ENCODE measurements at regions not wholly inside any gene's neighbourhood (a gene's known extent, or its start where the extent isn't known, plus 50 kb on each side); places are given as distances from the start of the nearest gene placed in this dataset.

- TF ChIP-seq TSHZ2 (CRISPR knock-in tag; IDR thresholded peaks at IDR 0.05): no peak
- no peak for TF ChIP-seq ZNF565 (CRISPR knock-in tag; conservative IDR thresholded peaks at IDR 0.05; ENCODE audit: low read depth)
- no peak for TF ChIP-seq POU6F1 (CRISPR knock-in tag; IDR thresholded peaks at IDR 0.05; ENCODE audit: borderline replicate concordance, low read depth)
- no peak for TF ChIP-seq ZNF8 (CRISPR knock-in tag; IDR thresholded peaks at IDR 0.05)
Observed at GRCh38 chrX:30939928-30940327, 50.9 kb upstream of the TAB3 start (continued).
